ENCODE measurements at regions not wholly inside any gene's neighbourhood (a gene's known extent, or its start where the extent isn't known, plus 50 kb on each side); places are given as distances from the start of the nearest gene placed in this dataset.

- no peak overlapping the region for H3K27ac ChIP-seq
- H3K27me3 ChIP-seq, result no peaks in the 10 kb centered on the region
- no peaks in the 10 kb centered on the region for H3K4me1 ChIP-seq
- TF ChIP-seq CTCF (IDR thresholded peaks at IDR 0.05) (no peak), POLR2A (IDR thresholded peaks at IDR 0.05) (no peak)
- no peaks in the 10 kb centered on the region for H3K36me3 ChIP-seq
- intact Hi-C loops (cut with DNase I), result no loop called here
- DNase-seq, result no peak
- no peaks in the 10 kb centered on the region for H3K9me3 ChIP-seq
- 80 to 87% methylated on average over 7 of the region's 7 CpGs for WGBS, 2 donors
- H3K4me3 ChIP-seq (replicated peaks in 1 of 3), result no peak overlapping the region
Observed at GRCh38 chr12:42779186-42779859, 189.8 kb upstream of the PRICKLE1 start.

GRCh38 chr12:42776396-42776795, 186.8 kb upstream of the PRICKLE1 start:
- H3K27me3 ChIP-seq, result no peaks in the 10 kb centered on the region
- DNase-seq, result no peak
- no peaks in the 10 kb centered on the region for H3K9me3 ChIP-seq
- no peak overlapping the region for H3K27ac ChIP-seq
- 83 to 85% methylated on average over 9 of the region's 9 CpGs for WGBS, 2 donors
- no peaks in the 10 kb centered on the region for H3K4me1 ChIP-seq
- no peaks in the 10 kb centered on the region for H3K36me3 ChIP-seq
- no peak overlapping the region for H3K4me3 ChIP-seq (replicated peaks in 1 of 3)
- intact Hi-C loops (cut with DNase I), result no loop called here
- TF ChIP-seq CTCF (IDR thresholded peaks at IDR 0.05) (no peak), POLR2A (IDR thresholded peaks at IDR 0.05) (no peak)

- no peak for TF ChIP-seq CTCF (IDR thresholded peaks at IDR 0.05)
- 87% methylated on average over 3 of the region's 3 CpGs for WGBS, 2 donors
- intact Hi-C loops (cut with DNase I), result no loop called here
- Histone ChIP-seq H3K9me3 (no peaks in the 10 kb centered on the region), H3K4me3 (replicated peaks in 1 of 3) (no peak overlapping the region), H3K4me1 (no peaks in the 10 kb centered on the region), H3K27me3 (no peaks in the 10 kb centered on the region), H3K36me3 (no peaks in the 10 kb centered on the region), H3K27ac (no peak overlapping the region)
- no peak for DNase-seq
Observed at GRCh38 chr12:42774238-42774637, 184.7 kb upstream of the PRICKLE1 start.

- H3K27me3 ChIP-seq, result no peaks in the 10 kb centered on the region
- no peak for DNase-seq
- 88 to 90% methylated on average over 3 of the region's 3 CpGs for WGBS, 2 donors
- H3K9me3 ChIP-seq, result no peaks in the 10 kb centered on the region
- no peak overlapping the region for H3K4me3 ChIP-seq (replicated peaks in 1 of 3)
- H3K27ac ChIP-seq, result no peak overlapping the region
- TF ChIP-seq POLR2A (IDR thresholded peaks at IDR 0.05) (no peak), CTCF (IDR thresholded peaks at IDR 0.05) (no peak)
- intact Hi-C loops (cut with DNase I), result no loop called here
- H3K36me3 ChIP-seq, result no peaks in the 10 kb centered on the region
- H3K4me1 ChIP-seq, result no peaks in the 10 kb centered on the region
Observed at GRCh38 chr12:42770261-42770660, 180.7 kb upstream of the PRICKLE1 start.

GRCh38 chr12:42769455-42769854, 179.9 kb upstream of the PRICKLE1 start:
- no peak for DNase-seq
- intact Hi-C loops (cut with DNase I), result no loop called here
- Histone ChIP-seq H3K9me3 (no peaks in the 10 kb centered on the region), H3K27me3 (no peaks in the 10 kb centered on the region), H3K36me3 (no peaks in the 10 kb centered on the region), H3K4me1 (no peaks in the 10 kb centered on the region), H3K4me3 (replicated peaks in 1 of 3) (no peak overlapping the region), H3K27ac (no peak overlapping the region)
- 45 to 70% methylated on average over 1 of the region's 1 CpG for WGBS, 2 donors
- TF ChIP-seq POLR2A (IDR thresholded peaks at IDR 0.05) (no peak), CTCF (IDR thresholded peaks at IDR 0.05) (no peak)
